Endothelial cell (in vitro differentiated cells): ENCODE measurements at regions not wholly inside any gene's neighbourhood (a gene's known extent, or its start where the extent isn't known, plus 50 kb on each side); places are given as distances from the start of the nearest gene placed in this dataset.

Experiments
- DNase-seq: peaks from one replicate; pipeline ENCODE4 v3.0.0; 2021; ENCODE audit warnings: low spot score
- H3K27ac Mint-ChIP-seq: one replicate; pipeline ENCODE4 v1.8.0; 2021; ENCODE audit warnings: mixed read lengths, inconsistent platforms; ENCODE audit not compliant: unreplicated experiment
- H3K27me3 Mint-ChIP-seq: one replicate; pipeline ENCODE4 v1.8.0; 2021; ENCODE audit warnings: mild to moderate bottlenecking, moderate library complexity, mixed read lengths, inconsistent platforms; ENCODE audit not compliant: unreplicated experiment
- H3K36me3 Mint-ChIP-seq: one replicate; pipeline ENCODE4 v1.8.0; 2021; ENCODE audit warnings: mild to moderate bottlenecking, low read depth, mixed read lengths, inconsistent platforms; ENCODE audit not compliant: unreplicated experiment
- H3K4me1 Mint-ChIP-seq: one replicate; pipeline ENCODE4 v1.8.0; 2021; ENCODE audit warnings: mild to moderate bottlenecking, mixed read lengths, inconsistent platforms; ENCODE audit not compliant: unreplicated experiment
- H3K4me3 Mint-ChIP-seq: one replicate; pipeline ENCODE4 v1.8.0; 2021; ENCODE audit warnings: mild to moderate bottlenecking, mixed read lengths, inconsistent platforms; ENCODE audit not compliant: unreplicated experiment
- H3K9me3 Mint-ChIP-seq: one replicate; pipeline ENCODE4 v1.8.0; 2021; ENCODE audit warnings: mixed read lengths, inconsistent platforms; ENCODE audit not compliant: unreplicated experiment
- TF ChIP-seq, protein P1 (sequence below): fragments of 200-600 bp; sonication (generic); IDR thresholded peaks from one replicate; pipeline ENCODE4 v1.5.0; 2021; ENCODE audit warnings: antibody characterized with exemption; ENCODE audit not compliant: unreplicated experiment

DNA sequence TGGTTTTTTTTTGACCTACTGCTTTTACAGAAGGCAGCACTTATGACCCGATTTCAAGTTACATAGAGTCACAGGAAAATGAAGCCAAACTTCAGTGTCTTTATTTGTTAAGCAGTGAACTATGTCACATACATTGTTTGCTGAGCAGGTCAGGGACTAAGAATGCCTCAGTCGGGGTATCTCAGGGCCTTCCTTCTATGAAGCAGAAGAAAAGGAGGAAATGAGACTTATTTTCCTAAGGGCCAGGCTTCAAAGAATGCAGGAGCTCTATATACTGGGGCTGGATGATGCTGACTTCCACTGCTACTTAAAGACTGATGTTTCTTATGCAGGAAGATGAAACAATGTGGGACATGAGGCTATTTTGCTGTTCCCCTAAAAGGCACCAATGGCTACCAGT, 558.4 kb upstream of the IGFBP7 start:
- H3K36me3 Mint-ChIP-seq: no peaks in the 10 kb centered on the region
- TF ChIP-seq, protein P1, sequence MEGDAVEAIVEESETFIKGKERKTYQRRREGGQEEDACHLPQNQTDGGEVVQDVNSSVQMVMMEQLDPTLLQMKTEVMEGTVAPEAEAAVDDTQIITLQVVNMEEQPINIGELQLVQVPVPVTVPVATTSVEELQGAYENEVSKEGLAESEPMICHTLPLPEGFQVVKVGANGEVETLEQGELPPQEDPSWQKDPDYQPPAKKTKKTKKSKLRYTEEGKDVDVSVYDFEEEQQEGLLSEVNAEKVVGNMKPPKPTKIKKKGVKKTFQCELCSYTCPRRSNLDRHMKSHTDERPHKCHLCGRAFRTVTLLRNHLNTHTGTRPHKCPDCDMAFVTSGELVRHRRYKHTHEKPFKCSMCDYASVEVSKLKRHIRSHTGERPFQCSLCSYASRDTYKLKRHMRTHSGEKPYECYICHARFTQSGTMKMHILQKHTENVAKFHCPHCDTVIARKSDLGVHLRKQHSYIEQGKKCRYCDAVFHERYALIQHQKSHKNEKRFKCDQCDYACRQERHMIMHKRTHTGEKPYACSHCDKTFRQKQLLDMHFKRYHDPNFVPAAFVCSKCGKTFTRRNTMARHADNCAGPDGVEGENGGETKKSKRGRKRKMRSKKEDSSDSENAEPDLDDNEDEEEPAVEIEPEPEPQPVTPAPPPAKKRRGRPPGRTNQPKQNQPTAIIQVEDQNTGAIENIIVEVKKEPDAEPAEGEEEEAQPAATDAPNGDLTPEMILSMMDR: no peak
- H3K27me3 Mint-ChIP-seq: peaks cover 3% of the 10 kb centered on the region
- DNase-seq: peak; percentile 10
- H3K4me1 Mint-ChIP-seq: peaks cover 14% of the 10 kb centered on the region
- peak overlapping the region; percentile 58 for H3K27ac Mint-ChIP-seq
- H3K9me3 Mint-ChIP-seq: no peaks in the 10 kb centered on the region
- no peak overlapping the region for H3K4me3 Mint-ChIP-seq

DNA sequence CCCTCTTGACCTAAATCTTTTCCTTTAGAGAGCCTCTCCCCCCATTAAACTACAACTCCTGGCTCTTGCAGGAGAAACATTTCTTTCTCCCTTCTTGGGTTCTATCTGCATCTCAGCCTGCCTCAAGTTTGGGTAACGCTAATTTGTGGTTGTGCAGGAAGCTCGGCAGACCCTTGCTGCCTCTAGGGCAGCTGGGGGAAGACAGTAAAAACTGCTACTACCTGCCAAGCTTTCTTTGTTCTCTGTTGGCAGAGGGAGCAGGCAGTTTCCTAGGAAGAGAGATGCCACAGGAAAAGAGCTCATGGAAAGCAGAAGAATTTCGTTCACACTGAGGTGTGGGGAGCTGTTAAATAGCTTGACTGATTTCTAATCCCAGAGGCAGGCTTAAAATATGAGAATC, 555.6 kb upstream of the IGFBP7 start:
- TF ChIP-seq, protein P1: no peak
- H3K4me1 Mint-ChIP-seq: peaks cover 14% of the 10 kb centered on the region
- H3K9me3 Mint-ChIP-seq: no peaks in the 10 kb centered on the region
- H3K27me3 Mint-ChIP-seq: peaks cover 3% of the 10 kb centered on the region
- no peak overlapping the region for H3K27ac Mint-ChIP-seq
- no peak for DNase-seq
- H3K36me3 Mint-ChIP-seq: no peaks in the 10 kb centered on the region
- no peak overlapping the region for H3K4me3 Mint-ChIP-seq

DNA sequence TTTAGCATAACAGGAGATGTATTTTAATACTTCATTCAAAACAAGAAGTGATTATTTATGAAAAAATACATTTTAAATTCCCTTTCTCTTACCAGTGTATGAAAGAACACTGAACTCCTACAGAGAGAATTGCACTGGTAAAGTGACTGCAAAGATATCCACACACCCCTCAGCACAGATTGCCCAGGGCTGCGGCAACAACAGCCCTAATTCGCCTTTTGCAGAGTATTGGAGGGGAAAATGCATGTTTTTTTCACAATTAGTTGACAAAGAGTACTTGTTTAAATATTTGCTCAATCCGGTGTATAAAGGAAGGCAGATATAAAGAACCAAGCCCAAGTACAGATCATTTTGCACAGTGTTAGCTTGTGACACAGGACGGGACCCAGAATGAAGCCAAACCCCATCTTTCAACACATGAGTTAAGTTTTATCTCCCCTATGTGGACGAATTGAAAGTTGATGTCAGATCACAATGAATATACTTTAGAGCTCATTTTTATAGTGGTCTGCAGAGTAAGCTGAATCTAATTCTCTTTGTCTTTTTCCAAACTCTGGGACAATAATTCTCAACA, 551.4 kb upstream of the IGFBP7 start:
- H3K36me3 Mint-ChIP-seq: no peaks in the 10 kb centered on the region
- TF ChIP-seq, protein P1: no peak
- H3K27me3 Mint-ChIP-seq: peaks cover 2% of the 10 kb centered on the region
- H3K27ac Mint-ChIP-seq: no peak overlapping the region
- H3K4me3 Mint-ChIP-seq: no peak overlapping the region
- no peak for DNase-seq
- H3K9me3 Mint-ChIP-seq: no peaks in the 10 kb centered on the region
- H3K4me1 Mint-ChIP-seq: no peaks in the 10 kb centered on the region

DNA sequence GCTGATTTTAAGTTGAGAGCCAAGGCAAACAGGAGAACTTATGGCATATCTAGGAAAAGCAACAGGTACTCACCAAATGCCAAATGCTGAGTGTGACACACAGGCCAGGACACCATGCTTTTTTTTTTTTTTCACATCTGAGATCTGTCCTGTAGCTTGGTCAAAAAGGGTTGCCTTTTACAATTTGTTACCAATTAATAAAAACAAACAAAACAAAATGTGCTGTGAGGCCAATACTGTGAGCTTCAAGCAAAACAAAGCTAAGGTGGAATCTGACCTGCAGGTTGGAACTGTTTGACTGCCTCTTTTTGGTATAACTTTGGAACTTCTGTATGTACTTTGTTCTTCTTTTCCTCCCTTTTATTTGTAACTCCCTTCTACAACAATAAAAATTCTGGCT, 548.5 kb upstream of the IGFBP7 start:
- no peak overlapping the region for H3K4me3 Mint-ChIP-seq
- no peaks in the 10 kb centered on the region for H3K4me1 Mint-ChIP-seq
- H3K27me3 Mint-ChIP-seq: no peaks in the 10 kb centered on the region
- no peak for DNase-seq
- no peaks in the 10 kb centered on the region for H3K36me3 Mint-ChIP-seq
- H3K9me3 Mint-ChIP-seq: no peaks in the 10 kb centered on the region
- TF ChIP-seq, protein P1: no peak
- no peak overlapping the region for H3K27ac Mint-ChIP-seq

DNA sequence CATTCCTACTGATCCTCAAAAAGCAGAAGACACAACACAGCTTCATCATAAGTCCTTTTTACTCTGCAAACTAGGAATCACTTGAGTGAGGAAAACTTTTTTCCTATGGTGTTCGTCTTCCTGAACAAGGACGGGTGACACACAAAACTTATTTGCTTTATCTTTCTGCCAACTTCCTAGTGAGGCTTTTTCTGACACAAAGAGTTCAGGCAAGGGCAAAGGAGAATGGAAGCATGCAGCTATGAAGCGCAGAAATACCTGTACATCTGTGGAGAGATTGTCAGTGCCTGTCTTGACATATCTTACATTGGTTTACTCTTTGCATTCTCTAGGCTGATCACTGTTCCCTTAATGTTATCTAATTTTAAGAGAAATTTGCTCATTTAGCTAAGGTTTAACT, 548.0 kb upstream of the IGFBP7 start:
- Mint-ChIP-seq H3K27ac (no peak overlapping the region), H3K4me1 (no peaks in the 10 kb centered on the region), H3K4me3 (no peak overlapping the region), H3K9me3 (no peaks in the 10 kb centered on the region), H3K36me3 (no peaks in the 10 kb centered on the region), H3K27me3 (no peaks in the 10 kb centered on the region)
- no peak for DNase-seq
- TF ChIP-seq, protein P1: no peak
